Stimulated activated CD4-positive, alpha-beta T cell treated with anti-CD3 and anti-CD28 coated beads, Interleukin-15, amount 100 ng/mL, for 1 hour (primary cell): ENCODE measurements at regions not wholly inside any gene's neighbourhood (a gene's known extent, or its start where the extent isn't known, plus 50 kb on each side); places are given as distances from the start of the nearest gene placed in this dataset.
"Not testable (repeated sequence)": the region's sequence is repeated elsewhere in the genome, so short reads cannot be mapped to it uniquely, and the experiment has no call there.

Experiments used
- DNase-seq, 2 donors: peaks; one replicate each; pipeline ENCODE4 v3.0.0-alpha.2; 2020; ENCODE audit warnings: low read depth in 1 of 2, low spot score in 1 of 2

GRCh38 chr14:48113713-48114112 lies 438.3 kb upstream of the MDGA2 start:
- DNase-seq, result no peak

GRCh38 chr14:48111151-48111550 lies 435.7 kb upstream of the MDGA2 start:
- no peak for DNase-seq

GRCh38 chr14:48107646-48108045 lies 432.2 kb upstream of the MDGA2 start:
- no peak for DNase-seq

GRCh38 chr14:48096897-48097296 lies 421.5 kb upstream of the MDGA2 start:
- no peak for DNase-seq

- no peak for DNase-seq
Observed at GRCh38 chr14:48086516-48086915, 411.1 kb upstream of the MDGA2 start.

- DNase-seq, result no peak
Observed at GRCh38 chr14:48075487-48075886, 400.1 kb upstream of the MDGA2 start.

GRCh38 chr14:48052973-48053372 lies 377.6 kb upstream of the MDGA2 start:
- DNase-seq, result no peak

GRCh38 chr14:48035836-48036235 lies 360.4 kb upstream of the MDGA2 start:
- no peak for DNase-seq

GRCh38 chr14:48027115-48027514 lies 351.7 kb upstream of the MDGA2 start:
- no peak for DNase-seq

- no peak for DNase-seq
Observed at GRCh38 chr14:48023881-48024280, 348.5 kb upstream of the MDGA2 start.

- not testable (repeated sequence) for DNase-seq
Observed at GRCh38 chr14:48011484-48011883, 336.1 kb upstream of the MDGA2 start.

- no peak for DNase-seq
Observed at GRCh38 chr14:48008646-48009045, 333.2 kb upstream of the MDGA2 start.

- no peak for DNase-seq
Observed at GRCh38 chr14:48005986-48006385, 330.6 kb upstream of the MDGA2 start.

GRCh38 chr14:47993883-47994282 lies 318.5 kb upstream of the MDGA2 start:
- no peak for DNase-seq

GRCh38 chr14:47988175-47988574 lies 312.8 kb upstream of the MDGA2 start:
- DNase-seq, result no peak

GRCh38 chr14:47978871-47979270 lies 303.5 kb upstream of the MDGA2 start:
- DNase-seq, result no peak

GRCh38 chr14:47976139-47976538 lies 300.7 kb upstream of the MDGA2 start:
- DNase-seq, result no peak

GRCh38 chr14:47966076-47966810 lies 290.8 kb upstream of the MDGA2 start:
- DNase-seq, result no peak

- DNase-seq, result no peak
Observed at GRCh38 chr14:47961634-47962033, 286.2 kb upstream of the MDGA2 start.

- DNase-seq, result no peak
Observed at GRCh38 chr14:47959740-47960139, 284.3 kb upstream of the MDGA2 start.

GRCh38 chr14:47949006-47949405 lies 273.6 kb upstream of the MDGA2 start:
- DNase-seq, result no peak

GRCh38 chr14:47935332-47935731 lies 259.9 kb upstream of the MDGA2 start:
- no peak for DNase-seq

GRCh38 chr14:47929334-47929733 lies 253.9 kb upstream of the MDGA2 start:
- DNase-seq, result no peak
